Esophagus squamous epithelium (tissue), 4 donors: ENCODE measurements at regions not wholly inside any gene's neighbourhood (a gene's known extent, or its start where the extent isn't known, plus 50 kb on each side); places are given as distances from the start of the nearest gene placed in this dataset.

Experiments used
- CTCF ChIP-seq, 6 experiments: fragments of 450-650 bp in 4 of 6; fragments of 200-600 bp in 2 of 6; sonication (generic) in 2 of 6; IDR thresholded peaks; one replicate each; pipeline ENCODE4 v1.5.1; 2016 to 2019; ENCODE audit warnings: antibody characterized with exemption in 6 of 6, mild to moderate bottlenecking in 4 of 6, moderate library complexity in 4 of 6
- POLR2A ChIP-seq, 4 donors: fragments of 450-650 bp; IDR thresholded peaks; one replicate each; pipeline ENCODE4 v1.6.1; 2017; ENCODE audit warnings: antibody characterized with exemption in 4 of 4, mild to moderate bottlenecking in 4 of 4, moderate library complexity in 3 of 4

- TF ChIP-seq CTCF (IDR thresholded peaks at IDR 0.05) (no peak), POLR2A (IDR thresholded peaks at IDR 0.05) (no peak)
Observed at GRCh38 chr20:60461993-60462392, 503.8 kb downstream of the CDH26 start.
